ENCODE measurements at regions not wholly inside any gene's neighbourhood (a gene's known extent, or its start where the extent isn't known, plus 50 kb on each side); places are given as distances from the start of the nearest gene placed in this dataset.

GRCh38 chr6:18963439-18963838, 576.3 kb downstream of the RNF144B start:
- no peak for DNase-seq (ENCODE audit: low spot score)

GRCh38 chr6:18973251-18973650, 586.1 kb downstream of the RNF144B start:
- DNase-seq (ENCODE audit: low spot score): no peak

- DNase-seq (ENCODE audit: low spot score): no peak
Measured at GRCh38 chr6:18976091-18976490, 588.9 kb downstream of the RNF144B start.

- no peak for DNase-seq (ENCODE audit: low spot score)
Measured at GRCh38 chr6:18976966-18977365, 589.8 kb downstream of the RNF144B start.

GRCh38 chr6:18978337-18979128, 591.4 kb downstream of the RNF144B start:
- no peak for DNase-seq (ENCODE audit: low spot score)

- DNase-seq (ENCODE audit: low spot score): no peak
Measured at GRCh38 chr6:18985061-18985460, 597.9 kb downstream of the RNF144B start.

GRCh38 chr6:18985996-18986395, 598.8 kb downstream of the RNF144B start:
- no peak for DNase-seq (ENCODE audit: low spot score)

GRCh38 chr6:18988636-18989035, 601.5 kb downstream of the RNF144B start:
- DNase-seq (ENCODE audit: low spot score): no peak

GRCh38 chr6:18990059-18990978, 603.2 kb downstream of the RNF144B start:
- peak; percentile 39 for DNase-seq (ENCODE audit: low spot score)

- peak; percentile 19 for DNase-seq (ENCODE audit: low spot score)
Measured at GRCh38 chr6:18997375-18997826, 610.3 kb downstream of the RNF144B start.

- DNase-seq (ENCODE audit: low spot score): no peak
Measured at GRCh38 chr6:19002976-19003560, 615.9 kb downstream of the RNF144B start.

- no peak for DNase-seq (ENCODE audit: low spot score)
Measured at GRCh38 chr6:19004176-19004575, 617.0 kb downstream of the RNF144B start.

GRCh38 chr6:19009769-19010168, 622.6 kb downstream of the RNF144B start:
- no peak for DNase-seq (ENCODE audit: low spot score)

- no peak for DNase-seq (ENCODE audit: low spot score)
Measured at GRCh38 chr6:19013026-19013705, 626.0 kb downstream of the RNF144B start.

- DNase-seq (ENCODE audit: low spot score): no peak
Measured at GRCh38 chr6:19024737-19025136, 637.6 kb downstream of the RNF144B start.

GRCh38 chr6:19028201-19028600, 641.1 kb downstream of the RNF144B start:
- no peak for DNase-seq (ENCODE audit: low spot score)

- DNase-seq (ENCODE audit: low spot score): no peak
Measured at GRCh38 chr6:19032591-19033295, 645.6 kb downstream of the RNF144B start.

- no peak for DNase-seq (ENCODE audit: low spot score)
Measured at GRCh38 chr6:19033683-19034082, 646.5 kb downstream of the RNF144B start.

- no peak for DNase-seq (ENCODE audit: low spot score)
Measured at GRCh38 chr6:19034986-19035385, 647.8 kb downstream of the RNF144B start.

- no peak for DNase-seq (ENCODE audit: low spot score)
Measured at GRCh38 chr6:19035461-19036195, 648.5 kb downstream of the RNF144B start.

GRCh38 chr6:19036196-19036555, 649.0 kb downstream of the RNF144B start:
- DNase-seq (ENCODE audit: low spot score): no peak
